ENCODE measurements at regions not wholly inside any gene's neighbourhood (a gene's known extent, or its start where the extent isn't known, plus 50 kb on each side); places are given as distances from the start of the nearest gene placed in this dataset.
"Not testable (repeated sequence)": the region's sequence is repeated elsewhere in the genome, so short reads cannot be mapped to it uniquely, and the experiment has no call there.

- no peak for DNase-seq
Measured at GRCh38 chr10:2214805-2215204, 477.5 kb upstream of the ADARB2 start.

- no peak for DNase-seq
Measured at GRCh38 chr10:2214092-2214491, 476.8 kb upstream of the ADARB2 start.

- DNase-seq: no peak
Measured at GRCh38 chr10:2212244-2212834, 475.0 kb upstream of the ADARB2 start.

GRCh38 chr10:2210088-2210487 lies 472.8 kb upstream of the ADARB2 start:
- no peak for DNase-seq

GRCh38 chr10:2208106-2208505 lies 470.8 kb upstream of the ADARB2 start:
- DNase-seq: no peak

GRCh38 chr10:2207246-2207922 lies 470.1 kb upstream of the ADARB2 start:
- no peak for DNase-seq

- DNase-seq: no peak
Measured at GRCh38 chr10:2205406-2205805, 468.1 kb upstream of the ADARB2 start.

GRCh38 chr10:2202401-2202800 lies 465.1 kb upstream of the ADARB2 start:
- no peak for DNase-seq

GRCh38 chr10:2201534-2202099 lies 464.3 kb upstream of the ADARB2 start:
- no peak for DNase-seq

- DNase-seq: no peak
Measured at GRCh38 chr10:2197663-2198062, 460.3 kb upstream of the ADARB2 start.

GRCh38 chr10:2196272-2196671 lies 458.9 kb upstream of the ADARB2 start:
- DNase-seq: no peak

GRCh38 chr10:2189356-2189755 lies 452.0 kb upstream of the ADARB2 start:
- DNase-seq: not testable (repeated sequence)

- DNase-seq: no peak
Measured at GRCh38 chr10:2188371-2188770, 451.0 kb upstream of the ADARB2 start.

- DNase-seq: peak; percentile 40
Measured at GRCh38 chr10:2173327-2173726, 436.0 kb upstream of the ADARB2 start.

- DNase-seq: no peak
Measured at GRCh38 chr10:2165771-2166460, 428.6 kb upstream of the ADARB2 start.

- DNase-seq: no peak
Measured at GRCh38 chr10:2150288-2150687, 413.0 kb upstream of the ADARB2 start.

- no peak for DNase-seq
Measured at GRCh38 chr10:2145926-2146478, 408.7 kb upstream of the ADARB2 start.

GRCh38 chr10:2145491-2145890 lies 408.2 kb upstream of the ADARB2 start:
- no peak for DNase-seq

- no peak for DNase-seq
Measured at GRCh38 chr10:2144584-2144983, 407.3 kb upstream of the ADARB2 start.

GRCh38 chr10:2143213-2143835 lies 406.0 kb upstream of the ADARB2 start:
- DNase-seq: no peak

- DNase-seq: no peak
Measured at GRCh38 chr10:2139746-2140145, 402.4 kb upstream of the ADARB2 start.

- no peak for DNase-seq
Measured at GRCh38 chr10:2137549-2138174, 400.3 kb upstream of the ADARB2 start.
